H9 (cell line): ENCODE measurements at regions not wholly inside any gene's neighbourhood (a gene's known extent, or its start where the extent isn't known, plus 50 kb on each side); places are given as distances from the start of the nearest gene placed in this dataset.

ENCODE experiments used
- DNase-seq: peaks from one replicate; pipeline ENCODE4 v3.0.0-alpha.2; 2017
- H2AFZ ChIP-seq: one replicate; pipeline ENCODE4 v1.6.1; 2013; ENCODE audit warnings: mild to moderate bottlenecking, low read length, control low read depth, moderate library complexity
- H2AK5ac ChIP-seq: 2 replicates; pipeline ENCODE4 v1.6.1; 2013; ENCODE audit warnings: low read length, control low read depth, mixed read lengths; ENCODE audit not compliant: insufficient read length
- H2BK120ac ChIP-seq: one replicate; pipeline ENCODE4 v1.6.1; 2013; ENCODE audit warnings: low read depth, mild to moderate bottlenecking, low read length, control low read depth, inconsistent platforms; ENCODE audit not compliant: poor library complexity, severe bottlenecking
- H2BK12ac ChIP-seq: 2 replicates; pipeline ENCODE4 v1.6.1; 2013; ENCODE audit warnings: low read length, control low read depth, mixed read lengths, low read depth; ENCODE audit not compliant: insufficient read length
- H2BK15ac ChIP-seq: 2 replicates; pipeline ENCODE4 v1.6.1; 2013; ENCODE audit warnings: low read depth, low read length, control low read depth
- H2BK20ac ChIP-seq: one replicate; pipeline ENCODE4 v1.6.1; 2013; ENCODE audit warnings: low read depth, mild to moderate bottlenecking, low read length, control low read depth, inconsistent platforms; ENCODE audit not compliant: poor library complexity, severe bottlenecking
- H2BK5ac ChIP-seq: 2 replicates; pipeline ENCODE4 v1.6.1; 2013; ENCODE audit warnings: low read length, control low read depth, mixed read lengths; ENCODE audit not compliant: insufficient read length
- H3K14ac ChIP-seq: 2 replicates; pipeline ENCODE4 v1.6.1; 2013; ENCODE audit warnings: low read length, control low read depth; ENCODE audit not compliant: insufficient read depth
- H3K18ac ChIP-seq: 2 replicates; pipeline ENCODE4 v1.6.1; 2013; ENCODE audit warnings: low read depth, mild to moderate bottlenecking, mixed read lengths, low read length, control low read depth; ENCODE audit not compliant: insufficient read length
- H3K23ac ChIP-seq: 2 replicates; pipeline ENCODE4 v1.6.1; 2013; ENCODE audit warnings: low read length, control low read depth, mixed read lengths, low read depth; ENCODE audit not compliant: insufficient read length
- H3K23me2 ChIP-seq: 2 replicates; pipeline ENCODE4 v1.6.1; 2013; ENCODE audit warnings: low read depth, mild to moderate bottlenecking, mixed read lengths, low read length, control low read depth; ENCODE audit not compliant: insufficient read length, poor library complexity, severe bottlenecking
- H3K27ac ChIP-seq: 2 replicates; pipeline ENCODE4 v1.5.1; 2013; ENCODE audit warnings: low read length, control low read depth, mixed read lengths, low read depth; ENCODE audit not compliant: insufficient read length
- H3K27me3 ChIP-seq: 2 replicates; pipeline ENCODE4 v1.6.1; 2013; ENCODE audit warnings: low read length, control low read depth, inconsistent platforms; ENCODE audit not compliant: insufficient read depth
- H3K4ac ChIP-seq: 2 replicates; pipeline ENCODE4 v1.6.1; 2013; ENCODE audit warnings: low read depth, mild to moderate bottlenecking, control low read depth, inconsistent platforms, low read length, moderate library complexity
- H3K4me1 ChIP-seq: 2 replicates; pipeline ENCODE4 v1.6.1; 2013; ENCODE audit warnings: low read length, control low read depth, inconsistent platforms; ENCODE audit not compliant: insufficient read depth
- H3K4me2 ChIP-seq: 2 replicates; pipeline ENCODE4 v1.6.1; 2013; ENCODE audit warnings: low read length, control low read depth, mixed read lengths; ENCODE audit not compliant: insufficient read length, insufficient read depth
- H3K56ac ChIP-seq: 2 replicates; pipeline ENCODE4 v1.6.1; 2013; ENCODE audit warnings: low read depth, mild to moderate bottlenecking, mixed read lengths, low read length, control low read depth; ENCODE audit not compliant: insufficient read length
- H3K79me1 ChIP-seq: 2 replicates; pipeline ENCODE4 v1.6.1; 2013; ENCODE audit warnings: low read depth, mild to moderate bottlenecking, moderate library complexity, low read length, control low read depth, inconsistent platforms; ENCODE audit not compliant: insufficient read depth, poor library complexity, severe bottlenecking
- H3K79me2 ChIP-seq: 2 replicates; pipeline ENCODE4 v1.6.1; 2013; ENCODE audit warnings: low read length, control low read depth, inconsistent platforms; ENCODE audit not compliant: insufficient read depth
- H3K9ac ChIP-seq: 2 replicates; pipeline ENCODE4 v1.6.1; 2013; ENCODE audit warnings: low read length, control low read depth, mixed read lengths; ENCODE audit not compliant: insufficient read length; ENCODE audit errors: extremely low read depth
- H3K9me3 ChIP-seq: one replicate; pipeline ENCODE4 v1.6.1; 2013; ENCODE audit warnings: low read depth, low read length, inconsistent platforms; ENCODE audit not compliant: control insufficient read depth
- H3T11ph ChIP-seq: one replicate; pipeline ENCODE4 v1.6.1; 2013; ENCODE audit warnings: mild to moderate bottlenecking, low read length, control low read depth, inconsistent platforms
- H4K20me1 ChIP-seq: one replicate; pipeline ENCODE4 v1.6.1; 2013; ENCODE audit not compliant: control insufficient read depth, insufficient read length, insufficient read depth
- H4K5ac ChIP-seq: 2 replicates; pipeline ENCODE4 v1.6.1; 2013; ENCODE audit warnings: low read depth, mild to moderate bottlenecking, mixed read lengths, low read length, control low read depth; ENCODE audit not compliant: insufficient read length
- H4K8ac ChIP-seq: replicated peaks from 2 replicates; pipeline ENCODE4 v1.6.1; 2013; ENCODE audit warnings: low read length, control low read depth, mixed read lengths, low read depth; ENCODE audit not compliant: insufficient read length
- H4K91ac ChIP-seq: 2 replicates; pipeline ENCODE4 v1.6.1; 2013; ENCODE audit warnings: low read depth, mild to moderate bottlenecking, moderate library complexity, mixed read lengths, low read length, control low read depth; ENCODE audit not compliant: insufficient read length
- H3K27ac Mint-ChIP-seq, 3 experiments: 2 replicates in 2 of 3; 3 replicates in 1 of 3; pipeline ENCODE4 v1.8.0; 2020 to 2021; ENCODE audit warnings: mixed read lengths in 3 of 3, mild to moderate bottlenecking in 1 of 3, moderate library complexity in 1 of 3
- H3K27me3 Mint-ChIP-seq: 2 replicates; pipeline ENCODE4 v1.8.0; 2021; ENCODE audit warnings: low read depth, mild to moderate bottlenecking, moderate library complexity, mixed read lengths
- H3K36me3 Mint-ChIP-seq, 3 experiments: 2 replicates in 2 of 3; 3 replicates in 1 of 3; pipeline ENCODE4 v1.8.0; 2020 to 2021; ENCODE audit warnings: low read depth in 3 of 3, mixed read lengths in 3 of 3; ENCODE audit not compliant: insufficient read depth in 1 of 3
- H3K4me1 Mint-ChIP-seq, 2 experiments: 2 replicates each; pipeline ENCODE4 v1.8.0; 2020; ENCODE audit warnings: mixed read lengths in 2 of 2
- H3K4me3 Mint-ChIP-seq, 2 experiments: 2 replicates in 1 of 2; 3 replicates in 1 of 2; pipeline ENCODE4 v1.8.0; 2020 to 2021; ENCODE audit warnings: mild to moderate bottlenecking in 2 of 2, mixed read lengths in 2 of 2, moderate library complexity in 1 of 2
- H3K9me3 Mint-ChIP-seq, 2 experiments: 2 replicates in 1 of 2; 3 replicates in 1 of 2; pipeline ENCODE4 v1.8.0; 2020; ENCODE audit warnings: mild to moderate bottlenecking in 2 of 2, mixed read lengths in 2 of 2, moderate library complexity in 1 of 2
- WGBS: extraction: QIAGEN DNeasy Blood & Tissue Kit; methylation state at CpG from one replicate; pipeline ENCODE4 v1.1.7; 2013; ENCODE audit warnings: missing lambda C conversion rate, low lambda C conversion rate, mixed read lengths; ENCODE audit not compliant: insufficient read length; ENCODE audit errors: extremely low coverage; 5-methylcytosine and 5-hydroxymethylcytosine counted together
- TF ChIP-seq, protein P1 (sequence below): fragments of 200-600 bp; sonication (generic); conservative IDR thresholded peaks from 3 replicates; pipeline ENCODE4 v1.8.0; 2021; ENCODE audit warnings: antibody characterized with exemption, mild to moderate bottlenecking

DNA sequence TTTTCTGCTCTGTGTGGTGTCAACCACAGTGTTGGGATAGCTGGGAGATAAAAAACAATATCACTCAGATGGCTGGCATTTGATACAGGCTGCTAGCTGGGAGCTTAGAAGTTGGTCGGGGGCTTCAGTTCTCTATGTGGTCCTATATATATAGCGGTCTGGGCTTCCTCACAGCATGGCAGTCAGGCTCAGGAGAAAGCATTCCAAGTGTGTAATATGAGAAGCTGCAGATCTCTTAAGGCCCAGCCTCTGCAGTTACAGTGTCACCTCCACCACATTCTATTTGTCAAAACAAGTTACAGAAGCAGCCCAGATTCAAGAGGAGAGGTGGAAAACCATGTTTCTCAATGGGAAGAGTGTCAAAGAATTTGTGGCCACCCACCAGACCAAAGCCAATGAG, 108.1 kb upstream of the NIPBL start:
- Histone ChIP-seq H3K4me2 (no peak overlapping the region), H3K18ac (no peak overlapping the region), H3K23ac (no peak overlapping the region), H3K9ac (no peak overlapping the region), H2BK20ac (no peak overlapping the region), H4K8ac (no peak overlapping the region), H3K14ac (no peak overlapping the region), H3K4me1 (no peaks in the 10 kb centered on the region), H4K5ac (no peak overlapping the region), H3K9me3 (no peaks in the 10 kb centered on the region), H2AK5ac (no peak overlapping the region), H2BK5ac (no peak overlapping the region), H3K4ac (no peak overlapping the region), H2BK15ac (no peak overlapping the region), H4K91ac (no peak overlapping the region), H3K23me2 (no peaks in the 10 kb centered on the region), H4K20me1 (no peaks in the 10 kb centered on the region), H2BK12ac (no peak overlapping the region), H3K79me2 (no peaks in the 10 kb centered on the region), H3K27me3 (no peaks in the 10 kb centered on the region), H3K56ac (no peak overlapping the region), H2BK120ac (no peak overlapping the region), H3T11ph (no peak overlapping the region), H3K79me1 (no peaks in the 10 kb centered on the region), H2AFZ (no peak overlapping the region), H3K27ac (no peak overlapping the region)
- DNase-seq: no peak
- no peak overlapping the region for H3K4me3 Mint-ChIP-seq
- H3K27me3 Mint-ChIP-seq: peaks cover 2% of the 10 kb centered on the region; the same call in 1 of the 2 replicates
- no CpG with 5 or more reads among the region's 2 CpGs for WGBS
- H3K36me3 Mint-ChIP-seq: peaks cover 0 to 11% (median 4%) of the 10 kb centered on the region in 3 experiments; a peak in 3 of 7 replicates
- peaks cover 9 to 13% of the 10 kb centered on the region in 2 experiments for H3K9me3 Mint-ChIP-seq
- H3K4me1 Mint-ChIP-seq: peaks cover 0 to 4% of the 10 kb centered on the region in 2 experiments; a peak in 1 of 4 replicates
- no peak overlapping the region for H3K27ac Mint-ChIP-seq
- TF ChIP-seq, protein P1, sequence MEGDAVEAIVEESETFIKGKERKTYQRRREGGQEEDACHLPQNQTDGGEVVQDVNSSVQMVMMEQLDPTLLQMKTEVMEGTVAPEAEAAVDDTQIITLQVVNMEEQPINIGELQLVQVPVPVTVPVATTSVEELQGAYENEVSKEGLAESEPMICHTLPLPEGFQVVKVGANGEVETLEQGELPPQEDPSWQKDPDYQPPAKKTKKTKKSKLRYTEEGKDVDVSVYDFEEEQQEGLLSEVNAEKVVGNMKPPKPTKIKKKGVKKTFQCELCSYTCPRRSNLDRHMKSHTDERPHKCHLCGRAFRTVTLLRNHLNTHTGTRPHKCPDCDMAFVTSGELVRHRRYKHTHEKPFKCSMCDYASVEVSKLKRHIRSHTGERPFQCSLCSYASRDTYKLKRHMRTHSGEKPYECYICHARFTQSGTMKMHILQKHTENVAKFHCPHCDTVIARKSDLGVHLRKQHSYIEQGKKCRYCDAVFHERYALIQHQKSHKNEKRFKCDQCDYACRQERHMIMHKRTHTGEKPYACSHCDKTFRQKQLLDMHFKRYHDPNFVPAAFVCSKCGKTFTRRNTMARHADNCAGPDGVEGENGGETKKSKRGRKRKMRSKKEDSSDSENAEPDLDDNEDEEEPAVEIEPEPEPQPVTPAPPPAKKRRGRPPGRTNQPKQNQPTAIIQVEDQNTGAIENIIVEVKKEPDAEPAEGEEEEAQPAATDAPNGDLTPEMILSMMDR: no peak
